ENCODE measurements at regions not wholly inside any gene's neighbourhood (a gene's known extent, or its start where the extent isn't known, plus 50 kb on each side); places are given as distances from the start of the nearest gene placed in this dataset.

DNA sequence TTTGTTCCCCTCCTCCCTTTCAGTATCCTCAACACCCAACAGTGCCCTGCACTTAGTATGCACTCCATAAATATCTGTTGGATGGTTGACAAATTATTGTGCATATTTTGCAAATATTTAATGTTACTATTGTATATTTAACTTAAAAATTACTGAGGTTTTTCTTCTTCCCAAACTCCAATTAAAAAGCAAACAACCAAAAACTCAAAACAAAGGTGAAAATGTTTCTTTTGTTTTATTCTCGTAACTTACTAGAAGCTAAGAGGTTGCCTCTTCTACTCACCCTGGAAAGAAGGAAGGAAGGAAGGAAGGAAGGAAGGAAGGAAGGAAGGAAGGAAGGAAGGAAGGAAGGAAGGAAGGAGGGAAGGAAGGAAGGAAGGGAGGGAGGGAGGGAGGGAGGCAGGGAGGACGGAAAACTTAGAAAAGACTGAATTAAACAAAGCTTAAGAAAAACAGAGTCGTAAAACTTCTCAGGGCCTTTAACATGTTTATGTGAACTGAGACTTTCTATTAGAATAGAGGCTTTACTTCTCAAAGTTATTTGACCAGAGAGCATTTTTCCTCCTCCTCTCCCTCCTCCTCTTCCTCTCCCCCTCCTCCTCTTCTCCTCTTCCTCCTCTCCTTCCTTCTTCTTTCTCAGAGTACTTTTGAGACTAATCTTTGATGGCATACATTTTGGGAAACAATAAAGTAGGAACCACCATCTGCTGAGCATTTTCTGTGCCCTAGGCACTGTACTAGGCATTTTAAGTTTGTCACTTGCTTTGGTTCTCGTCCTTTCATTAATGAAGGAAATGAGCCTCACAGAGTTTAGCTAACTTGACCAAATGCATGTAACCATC, 396.6 kb upstream of the WWC1 start:
- H3K27me3 ChIP-seq (ENCODE audit: low read depth, low read length): no peaks in the 10 kb centered on the region
- H3K9me3 ChIP-seq (ENCODE audit: control insufficient read depth in 1 of 2, low read length in 2 of 2): no peaks in the 10 kb centered on the region
- no peak overlapping the region for H3K27ac ChIP-seq (ENCODE audit: low read length)
- H3K36me3 ChIP-seq (ENCODE audit: control insufficient read depth in 1 of 2, insufficient read depth in 2 of 2, low read length in 2 of 2): no peaks in the 10 kb centered on the region
- H3K4me3 ChIP-seq (ENCODE audit: low read depth in 1 of 2, low read length in 2 of 2): no peak overlapping the region
- H3K4me1 ChIP-seq (ENCODE audit: control insufficient read depth in 1 of 2, insufficient read depth in 2 of 2, low read length in 2 of 2): no peaks in the 10 kb centered on the region

DNA sequence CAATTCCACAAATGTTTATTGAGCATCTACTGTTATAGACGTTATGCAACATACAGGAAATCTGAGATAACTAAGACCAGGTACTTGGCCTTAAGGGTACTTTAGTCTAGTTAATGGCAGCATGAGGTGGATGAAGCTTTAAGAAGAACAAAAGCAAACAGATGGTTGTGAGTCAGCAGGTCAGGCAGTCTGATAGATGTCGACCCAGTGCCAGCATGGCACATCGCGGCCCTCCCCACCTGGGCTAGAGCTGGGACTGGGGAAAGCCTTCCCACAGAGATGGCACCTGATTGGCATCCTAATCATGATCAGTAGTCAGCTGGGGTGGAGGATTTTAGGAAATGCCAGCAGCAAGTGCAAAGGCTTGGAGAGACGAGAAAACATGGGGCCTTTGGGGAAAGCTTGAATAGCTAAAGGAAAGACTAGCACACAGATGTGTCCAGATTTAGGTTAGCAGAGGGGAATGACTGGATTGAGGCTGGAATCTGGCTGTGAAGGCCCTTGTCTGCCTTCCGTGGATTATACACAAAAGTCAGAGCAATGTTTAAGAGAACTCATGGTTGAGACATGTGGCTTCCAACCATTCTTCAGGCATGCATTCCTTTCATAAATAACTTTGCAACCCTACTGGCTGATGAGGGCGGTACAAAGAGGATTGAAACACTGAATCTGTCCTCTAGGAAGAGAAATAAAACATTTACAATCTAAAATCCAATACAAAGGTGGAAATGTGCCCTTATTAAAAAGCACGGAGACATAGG, 395.4 kb upstream of the WWC1 start:
- Histone ChIP-seq H3K27me3 (ENCODE audit: low read depth, low read length) (no peaks in the 10 kb centered on the region), H3K4me3 (ENCODE audit: low read depth in 1 of 2, low read length in 2 of 2) (no peak overlapping the region), H3K9me3 (ENCODE audit: control insufficient read depth in 1 of 2, low read length in 2 of 2) (no peaks in the 10 kb centered on the region), H3K4me1 (ENCODE audit: control insufficient read depth in 1 of 2, insufficient read depth in 2 of 2, low read length in 2 of 2) (no peaks in the 10 kb centered on the region), H3K36me3 (ENCODE audit: control insufficient read depth in 1 of 2, insufficient read depth in 2 of 2, low read length in 2 of 2) (no peaks in the 10 kb centered on the region), H3K27ac (ENCODE audit: low read length) (no peak overlapping the region)

DNA sequence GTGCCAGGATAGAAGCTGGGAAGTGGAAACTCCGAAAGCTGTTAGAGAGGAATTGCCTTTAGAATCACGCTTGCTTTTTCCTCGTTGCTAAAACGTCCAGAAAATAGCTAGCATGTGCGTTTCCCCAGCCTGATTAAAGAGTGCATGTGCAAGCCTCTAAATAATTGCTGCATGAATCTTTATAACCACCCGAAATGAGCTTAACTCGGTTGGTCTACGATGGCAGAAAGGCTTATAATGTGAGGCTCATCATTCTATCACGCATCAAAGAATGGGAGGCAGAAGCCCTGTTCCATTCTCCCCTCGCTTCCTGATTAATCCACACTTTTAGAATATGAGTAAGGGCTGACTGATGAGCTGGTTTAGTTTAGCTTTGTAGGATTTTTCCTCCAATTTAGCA, 394.6 kb upstream of the WWC1 start:
- no peak overlapping the region for H3K27ac ChIP-seq (ENCODE audit: low read length)
- H3K27me3 ChIP-seq (ENCODE audit: low read depth, low read length): no peaks in the 10 kb centered on the region
- no peak overlapping the region for H3K4me3 ChIP-seq (ENCODE audit: low read depth in 1 of 2, low read length in 2 of 2)
- H3K4me1 ChIP-seq (ENCODE audit: control insufficient read depth in 1 of 2, insufficient read depth in 2 of 2, low read length in 2 of 2): no peaks in the 10 kb centered on the region
- H3K36me3 ChIP-seq (ENCODE audit: control insufficient read depth in 1 of 2, insufficient read depth in 2 of 2, low read length in 2 of 2): no peaks in the 10 kb centered on the region
- no peaks in the 10 kb centered on the region for H3K9me3 ChIP-seq (ENCODE audit: control insufficient read depth in 1 of 2, low read length in 2 of 2)

DNA sequence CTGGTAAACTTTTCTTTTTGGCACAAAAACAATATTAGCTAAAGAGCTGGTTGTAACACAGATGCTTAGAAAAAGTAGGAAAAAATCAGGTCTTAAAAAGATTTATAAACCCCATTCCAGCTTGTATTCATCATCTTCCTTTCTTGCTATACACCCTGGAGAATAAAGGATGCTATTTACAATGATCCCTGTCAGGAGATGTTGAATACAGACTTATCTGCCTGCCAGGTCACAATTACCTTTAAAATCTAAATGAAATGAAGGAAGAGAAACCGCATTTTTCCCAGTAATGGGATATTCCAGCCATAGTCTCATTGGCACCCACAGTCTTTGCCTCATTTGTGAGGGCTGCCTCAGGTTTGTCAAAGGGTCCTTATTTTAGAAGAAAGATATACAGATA, 394.1 kb upstream of the WWC1 start:
- Histone ChIP-seq H3K27me3 (ENCODE audit: low read depth, low read length) (no peaks in the 10 kb centered on the region), H3K4me3 (ENCODE audit: low read depth in 1 of 2, low read length in 2 of 2) (no peak overlapping the region), H3K36me3 (ENCODE audit: control insufficient read depth in 1 of 2, insufficient read depth in 2 of 2, low read length in 2 of 2) (no peaks in the 10 kb centered on the region), H3K27ac (ENCODE audit: low read length) (no peak overlapping the region), H3K4me1 (ENCODE audit: control insufficient read depth in 1 of 2, insufficient read depth in 2 of 2, low read length in 2 of 2) (no peaks in the 10 kb centered on the region), H3K9me3 (ENCODE audit: control insufficient read depth in 1 of 2, low read length in 2 of 2) (no peaks in the 10 kb centered on the region)

- H3K4me1 ChIP-seq (ENCODE audit: control insufficient read depth in 1 of 2, insufficient read depth in 2 of 2, low read length in 2 of 2): no peaks in the 10 kb centered on the region
- no peaks in the 10 kb centered on the region for H3K9me3 ChIP-seq (ENCODE audit: control insufficient read depth in 1 of 2, low read length in 2 of 2)
- no peak overlapping the region for H3K27ac ChIP-seq (ENCODE audit: low read length)
- H3K36me3 ChIP-seq (ENCODE audit: control insufficient read depth in 1 of 2, insufficient read depth in 2 of 2, low read length in 2 of 2): no peaks in the 10 kb centered on the region
- H3K27me3 ChIP-seq (ENCODE audit: low read depth, low read length): no peaks in the 10 kb centered on the region
- no peak overlapping the region for H3K4me3 ChIP-seq (ENCODE audit: low read depth in 1 of 2, low read length in 2 of 2)
Observed at GRCh38 chr5:167898361-167899042, 392.9 kb upstream of the WWC1 start.

DNA sequence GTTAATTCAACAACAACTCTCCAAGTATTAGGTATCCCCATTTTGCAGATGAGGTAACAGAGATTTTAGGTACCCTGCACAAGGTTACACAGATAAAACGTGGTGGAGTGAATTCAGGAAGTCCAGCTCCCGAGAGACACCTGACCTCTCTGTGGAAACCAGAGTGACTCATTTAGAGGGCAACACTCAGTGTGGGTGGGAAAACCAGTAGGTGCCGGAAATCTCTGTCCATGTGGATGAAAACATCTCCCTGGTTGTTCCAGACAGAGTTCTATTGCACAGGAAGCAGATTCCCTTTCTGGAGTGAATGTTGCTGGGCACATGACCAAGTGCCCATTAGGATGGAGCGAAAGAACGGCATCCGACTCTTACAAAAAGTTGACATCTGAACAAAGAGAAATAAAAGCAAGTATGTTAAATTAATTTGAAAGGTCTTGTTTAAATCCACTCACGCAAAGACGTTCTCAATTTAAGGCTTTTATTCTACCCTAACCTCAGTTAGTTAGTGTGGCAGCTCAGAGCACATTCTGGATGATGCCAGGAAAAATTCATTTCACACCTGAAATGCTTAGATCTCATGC, 391.9 kb upstream of the WWC1 start:
- H3K9me3 ChIP-seq (ENCODE audit: control insufficient read depth in 1 of 2, low read length in 2 of 2): no peaks in the 10 kb centered on the region
- no peak overlapping the region for H3K27ac ChIP-seq (ENCODE audit: low read length)
- no peaks in the 10 kb centered on the region for H3K4me1 ChIP-seq (ENCODE audit: control insufficient read depth in 1 of 2, insufficient read depth in 2 of 2, low read length in 2 of 2)
- H3K4me3 ChIP-seq (ENCODE audit: low read depth in 1 of 2, low read length in 2 of 2): no peak overlapping the region
- H3K27me3 ChIP-seq (ENCODE audit: low read depth, low read length): no peaks in the 10 kb centered on the region
- H3K36me3 ChIP-seq (ENCODE audit: control insufficient read depth in 1 of 2, insufficient read depth in 2 of 2, low read length in 2 of 2): no peaks in the 10 kb centered on the region

GRCh38 chr5:167900340-167900935, 391.0 kb upstream of the WWC1 start:
- Histone ChIP-seq H3K36me3 (ENCODE audit: control insufficient read depth in 1 of 2, insufficient read depth in 2 of 2, low read length in 2 of 2) (no peaks in the 10 kb centered on the region), H3K27me3 (ENCODE audit: low read depth, low read length) (no peaks in the 10 kb centered on the region), H3K9me3 (ENCODE audit: control insufficient read depth in 1 of 2, low read length in 2 of 2) (no peaks in the 10 kb centered on the region), H3K4me1 (ENCODE audit: control insufficient read depth in 1 of 2, insufficient read depth in 2 of 2, low read length in 2 of 2) (no peaks in the 10 kb centered on the region), H3K4me3 (ENCODE audit: low read depth in 1 of 2, low read length in 2 of 2) (no peak overlapping the region), H3K27ac (ENCODE audit: low read length) (no peak overlapping the region)

- no peak overlapping the region for H3K4me3 ChIP-seq (ENCODE audit: low read depth in 1 of 2, low read length in 2 of 2)
- H3K36me3 ChIP-seq (ENCODE audit: control insufficient read depth in 1 of 2, insufficient read depth in 2 of 2, low read length in 2 of 2): no peaks in the 10 kb centered on the region
- no peak overlapping the region for H3K27ac ChIP-seq (ENCODE audit: low read length)
- no peaks in the 10 kb centered on the region for H3K27me3 ChIP-seq (ENCODE audit: low read depth, low read length)
- no peaks in the 10 kb centered on the region for H3K9me3 ChIP-seq (ENCODE audit: control insufficient read depth in 1 of 2, low read length in 2 of 2)
- no peaks in the 10 kb centered on the region for H3K4me1 ChIP-seq (ENCODE audit: control insufficient read depth in 1 of 2, insufficient read depth in 2 of 2, low read length in 2 of 2)
Observed at GRCh38 chr5:167902298-167902697, 389.1 kb upstream of the WWC1 start.

GRCh38 chr5:167903243-167903642, 388.2 kb upstream of the WWC1 start:
- no peaks in the 10 kb centered on the region for H3K36me3 ChIP-seq (ENCODE audit: control insufficient read depth in 1 of 2, insufficient read depth in 2 of 2, low read length in 2 of 2)
- no peaks in the 10 kb centered on the region for H3K4me1 ChIP-seq (ENCODE audit: control insufficient read depth in 1 of 2, insufficient read depth in 2 of 2, low read length in 2 of 2)
- no peak overlapping the region for H3K4me3 ChIP-seq (ENCODE audit: low read depth in 1 of 2, low read length in 2 of 2)
- no peaks in the 10 kb centered on the region for H3K27me3 ChIP-seq (ENCODE audit: low read depth, low read length)
- no peak overlapping the region for H3K27ac ChIP-seq (ENCODE audit: low read length)
- no peaks in the 10 kb centered on the region for H3K9me3 ChIP-seq (ENCODE audit: control insufficient read depth in 1 of 2, low read length in 2 of 2)

- Histone ChIP-seq H3K4me3 (ENCODE audit: low read depth in 1 of 2, low read length in 2 of 2) (no peak overlapping the region), H3K27ac (ENCODE audit: low read length) (no peak overlapping the region), H3K9me3 (ENCODE audit: control insufficient read depth in 1 of 2, low read length in 2 of 2) (no peaks in the 10 kb centered on the region), H3K27me3 (ENCODE audit: low read depth, low read length) (no peaks in the 10 kb centered on the region), H3K36me3 (ENCODE audit: control insufficient read depth in 1 of 2, insufficient read depth in 2 of 2, low read length in 2 of 2) (no peaks in the 10 kb centered on the region), H3K4me1 (ENCODE audit: control insufficient read depth in 1 of 2, insufficient read depth in 2 of 2, low read length in 2 of 2) (no peaks in the 10 kb centered on the region)
Observed at GRCh38 chr5:167903659-167904058, 387.8 kb upstream of the WWC1 start.

All from muscle layer of duodenum (tissue), 2 donors.